ENCODE measurements at regions not wholly inside any gene's neighbourhood (a gene's known extent, or its start where the extent isn't known, plus 50 kb on each side); places are given as distances from the start of the nearest gene placed in this dataset.
"Not testable (repeated sequence)": the region's sequence is repeated elsewhere in the genome, so short reads cannot be mapped to it uniquely, and the experiment has no call there.

GRCh38 chr5:144659634-144660227, 489.1 kb downstream of the KCTD16 start:
- no peaks in the 10 kb centered on the region for H3K36me3 ChIP-seq (ENCODE audit: control insufficient read depth, insufficient read depth, low read length, severe bottlenecking)
- no peaks in the 10 kb centered on the region for H3K4me1 ChIP-seq (ENCODE audit: control insufficient read depth, insufficient read depth, low read length)
- no peaks in the 10 kb centered on the region for H3K9me3 ChIP-seq (ENCODE audit: control insufficient read depth, low read length)
- H3K27me3 ChIP-seq (replicated peaks; ENCODE audit: control insufficient read depth, insufficient read depth, low read length), result no peaks in the 10 kb centered on the region
- H3K9ac ChIP-seq (ENCODE audit: low read length), result no peak overlapping the region
- no peak overlapping the region for H3K4me3 ChIP-seq (ENCODE audit: low read length)
- no peak for DNase-seq (ENCODE audit: low read depth)

GRCh38 chr5:144644317-144644716, 473.6 kb downstream of the KCTD16 start:
- DNase-seq (ENCODE audit: low read depth), result no peak
- Histone ChIP-seq H3K4me1 (ENCODE audit: control insufficient read depth, insufficient read depth, low read length) (no peaks in the 10 kb centered on the region), H3K9me3 (ENCODE audit: control insufficient read depth, low read length) (no peaks in the 10 kb centered on the region)

GRCh38 chr5:144638787-144639186, 468.1 kb downstream of the KCTD16 start:
- no peaks in the 10 kb centered on the region for H3K27me3 ChIP-seq (replicated peaks; ENCODE audit: control insufficient read depth, insufficient read depth, low read length)
- H3K9ac ChIP-seq (ENCODE audit: low read length), result no peak overlapping the region
- H3K9me3 ChIP-seq (ENCODE audit: control insufficient read depth, low read length), result peaks cover 14% of the 10 kb centered on the region
- no peaks in the 10 kb centered on the region for H3K36me3 ChIP-seq (ENCODE audit: control insufficient read depth, insufficient read depth, low read length, severe bottlenecking)
- no peak for DNase-seq (ENCODE audit: low read depth)
- no peak overlapping the region for H3K4me3 ChIP-seq (ENCODE audit: low read length)
- H3K4me1 ChIP-seq (ENCODE audit: control insufficient read depth, insufficient read depth, low read length), result no peaks in the 10 kb centered on the region

More at GRCh38 chr5:144644317-144644716, 473.6 kb downstream of the KCTD16 start:
- Histone ChIP-seq H3K36me3 (ENCODE audit: control insufficient read depth, insufficient read depth, low read length, severe bottlenecking) (no peaks in the 10 kb centered on the region), H3K27me3 (replicated peaks; ENCODE audit: control insufficient read depth, insufficient read depth, low read length) (no peaks in the 10 kb centered on the region), H3K4me3 (ENCODE audit: low read length) (no peak overlapping the region), H3K9ac (ENCODE audit: low read length) (no peak overlapping the region)

GRCh38 chr5:144634138-144634537, 463.5 kb downstream of the KCTD16 start:
- H3K9ac ChIP-seq (ENCODE audit: low read length), result no peak overlapping the region
- H3K27me3 ChIP-seq (replicated peaks; ENCODE audit: control insufficient read depth, insufficient read depth, low read length), result no peaks in the 10 kb centered on the region
- H3K36me3 ChIP-seq (ENCODE audit: control insufficient read depth, insufficient read depth, low read length, severe bottlenecking), result no peaks in the 10 kb centered on the region
- no peaks in the 10 kb centered on the region for H3K4me1 ChIP-seq (ENCODE audit: control insufficient read depth, insufficient read depth, low read length)
- H3K9me3 ChIP-seq (ENCODE audit: control insufficient read depth, low read length), result peaks cover 33% of the 10 kb centered on the region
- H3K4me3 ChIP-seq (ENCODE audit: low read length), result no peak overlapping the region
- DNase-seq (ENCODE audit: low read depth), result no peak

- no peaks in the 10 kb centered on the region for H3K36me3 ChIP-seq (ENCODE audit: control insufficient read depth, insufficient read depth, low read length, severe bottlenecking)
- H3K4me3 ChIP-seq (ENCODE audit: low read length), result peak overlapping the region; percentile 59
- H3K9ac ChIP-seq (ENCODE audit: low read length), result no peak overlapping the region
- DNase-seq (ENCODE audit: low read depth), result no peak
- H3K9me3 ChIP-seq (ENCODE audit: control insufficient read depth, low read length), result no peaks in the 10 kb centered on the region
- peaks cover 11% of the 10 kb centered on the region for H3K27me3 ChIP-seq (replicated peaks; ENCODE audit: control insufficient read depth, insufficient read depth, low read length)
- H3K4me1 ChIP-seq (ENCODE audit: control insufficient read depth, insufficient read depth, low read length), result peaks cover 9% of the 10 kb centered on the region
Measured at GRCh38 chr5:144598451-144599068, 427.9 kb downstream of the KCTD16 start.

- Histone ChIP-seq H3K36me3 (ENCODE audit: control insufficient read depth, insufficient read depth, low read length, severe bottlenecking) (no peaks in the 10 kb centered on the region), H3K4me1 (ENCODE audit: control insufficient read depth, insufficient read depth, low read length) (peaks cover 9% of the 10 kb centered on the region), H3K9ac (ENCODE audit: low read length) (no peak overlapping the region), H3K27me3 (replicated peaks; ENCODE audit: control insufficient read depth, insufficient read depth, low read length) (peaks cover 11% of the 10 kb centered on the region), H3K4me3 (ENCODE audit: low read length) (no peak overlapping the region), H3K9me3 (ENCODE audit: control insufficient read depth, low read length) (no peaks in the 10 kb centered on the region)
- no peak for DNase-seq (ENCODE audit: low read depth)
Measured at GRCh38 chr5:144596517-144596916, 425.8 kb downstream of the KCTD16 start.

- H3K27me3 ChIP-seq (replicated peaks; ENCODE audit: control insufficient read depth, insufficient read depth, low read length), result peaks cover 11% of the 10 kb centered on the region
- H3K36me3 ChIP-seq (ENCODE audit: control insufficient read depth, insufficient read depth, low read length, severe bottlenecking), result no peaks in the 10 kb centered on the region
- no peak overlapping the region for H3K9ac ChIP-seq (ENCODE audit: low read length)
- H3K4me1 ChIP-seq (ENCODE audit: control insufficient read depth, insufficient read depth, low read length), result peaks cover 9% of the 10 kb centered on the region
- no peak for DNase-seq (ENCODE audit: low read depth)
- H3K4me3 ChIP-seq (ENCODE audit: low read length), result no peak overlapping the region
- H3K9me3 ChIP-seq (ENCODE audit: control insufficient read depth, low read length), result no peaks in the 10 kb centered on the region
Measured at GRCh38 chr5:144594919-144595318, 424.2 kb downstream of the KCTD16 start.

- H3K4me3 ChIP-seq (ENCODE audit: low read length); DNase-seq (ENCODE audit: low read depth); H3K9ac ChIP-seq (ENCODE audit: low read length); H3K36me3 ChIP-seq (ENCODE audit: control insufficient read depth, insufficient read depth, low read length, severe bottlenecking); H3K9me3 ChIP-seq (ENCODE audit: control insufficient read depth, low read length); H3K4me1 ChIP-seq (ENCODE audit: control insufficient read depth, insufficient read depth, low read length): not testable (repeated sequence)
- H3K27me3 ChIP-seq (replicated peaks; ENCODE audit: control insufficient read depth, insufficient read depth, low read length), result peaks cover 11% of the 10 kb centered on the region
Measured at GRCh38 chr5:144594234-144594633, 423.6 kb downstream of the KCTD16 start.

- DNase-seq (ENCODE audit: low read depth), result no peak
- Histone ChIP-seq H3K9ac (ENCODE audit: low read length) (no peak overlapping the region), H3K36me3 (ENCODE audit: control insufficient read depth, insufficient read depth, low read length, severe bottlenecking) (no peaks in the 10 kb centered on the region), H3K4me3 (ENCODE audit: low read length) (no peak overlapping the region), H3K9me3 (ENCODE audit: control insufficient read depth, low read length) (no peaks in the 10 kb centered on the region), H3K27me3 (replicated peaks; ENCODE audit: control insufficient read depth, insufficient read depth, low read length) (no peaks in the 10 kb centered on the region), H3K4me1 (ENCODE audit: control insufficient read depth, insufficient read depth, low read length) (no peaks in the 10 kb centered on the region)
Measured at GRCh38 chr5:144585681-144586080, 415.0 kb downstream of the KCTD16 start.

- no peak overlapping the region for H3K9ac ChIP-seq (ENCODE audit: low read length)
- no peaks in the 10 kb centered on the region for H3K36me3 ChIP-seq (ENCODE audit: control insufficient read depth, insufficient read depth, low read length, severe bottlenecking)
- H3K27me3 ChIP-seq (replicated peaks; ENCODE audit: control insufficient read depth, insufficient read depth, low read length), result no peaks in the 10 kb centered on the region
- no peaks in the 10 kb centered on the region for H3K9me3 ChIP-seq (ENCODE audit: control insufficient read depth, low read length)
- DNase-seq (ENCODE audit: low read depth), result no peak
- H3K4me3 ChIP-seq (ENCODE audit: low read length), result no peak overlapping the region
- H3K4me1 ChIP-seq (ENCODE audit: control insufficient read depth, insufficient read depth, low read length), result no peaks in the 10 kb centered on the region
Measured at GRCh38 chr5:144583541-144584449, 413.1 kb downstream of the KCTD16 start.

- DNase-seq (ENCODE audit: low read depth), result no peak
- Histone ChIP-seq H3K4me3 (ENCODE audit: low read length) (no peak overlapping the region), H3K36me3 (ENCODE audit: control insufficient read depth, insufficient read depth, low read length, severe bottlenecking) (no peaks in the 10 kb centered on the region)
Measured at GRCh38 chr5:144582066-144582465, 411.4 kb downstream of the KCTD16 start.

More at GRCh38 chr5:144582066-144582465, 411.4 kb downstream of the KCTD16 start:
- H3K4me1 ChIP-seq (ENCODE audit: control insufficient read depth, insufficient read depth, low read length), result no peaks in the 10 kb centered on the region
- H3K9ac ChIP-seq (ENCODE audit: low read length), result no peak overlapping the region
- H3K9me3 ChIP-seq (ENCODE audit: control insufficient read depth, low read length), result no peaks in the 10 kb centered on the region
- no peaks in the 10 kb centered on the region for H3K27me3 ChIP-seq (replicated peaks; ENCODE audit: control insufficient read depth, insufficient read depth, low read length)
